ENCODE measurements at regions not wholly inside any gene's neighbourhood (a gene's known extent, or its start where the extent isn't known, plus 50 kb on each side); places are given as distances from the start of the nearest gene placed in this dataset.

GRCh38 chr1:222127526-222128152, 385.8 kb upstream of the DUSP10 start:
- no peaks in the 10 kb centered on the region for H3K4me1 ChIP-seq (ENCODE audit: control insufficient read depth in 2 of 3, insufficient read depth in 2 of 3, low read depth in 1 of 3, low read length in 3 of 3)
- H3K27ac ChIP-seq (ENCODE audit: low read depth in 2 of 2, low read length in 2 of 2): no peak overlapping the region
- FAIRE-seq (no peak), DNase-seq (no peak)
- TF ChIP-seq CTCF (IDR thresholded peaks at IDR 0.05; ENCODE audit: borderline replicate concordance, extremely low read depth, insufficient read depth): no peak
- H3K4me3 ChIP-seq (ENCODE audit: low read length in 3 of 3): no peak overlapping the region
- no peaks in the 10 kb centered on the region for H3K27me3 ChIP-seq (ENCODE audit: control insufficient read depth, insufficient read depth, low read length)
- no peak overlapping the region for H3K9ac ChIP-seq (ENCODE audit: low read length in 3 of 3)
- no peaks in the 10 kb centered on the region for H3K9me3 ChIP-seq (ENCODE audit: control insufficient read depth in 2 of 3, insufficient read depth in 1 of 3, low read length in 3 of 3)
- intact Hi-C loops (cut with DNase I): no loop called here
- H3K36me3 ChIP-seq (ENCODE audit: control insufficient read depth in 2 of 3, insufficient read depth in 3 of 3, low read length in 3 of 3): no peaks in the 10 kb centered on the region

- no peak for TF ChIP-seq CTCF (IDR thresholded peaks at IDR 0.05; ENCODE audit: borderline replicate concordance, extremely low read depth, insufficient read depth)
- no peaks in the 10 kb centered on the region for H3K27me3 ChIP-seq (ENCODE audit: control insufficient read depth, insufficient read depth, low read length)
- no peaks in the 10 kb centered on the region for H3K9me3 ChIP-seq (ENCODE audit: control insufficient read depth in 2 of 3, insufficient read depth in 1 of 3, low read length in 3 of 3)
- intact Hi-C loops (cut with DNase I): no loop called here
- no peak overlapping the region for H3K4me3 ChIP-seq (ENCODE audit: low read length in 3 of 3)
- no peaks in the 10 kb centered on the region for H3K4me1 ChIP-seq (ENCODE audit: control insufficient read depth in 2 of 3, insufficient read depth in 2 of 3, low read depth in 1 of 3, low read length in 3 of 3)
- FAIRE-seq: no peak
- H3K9ac ChIP-seq (ENCODE audit: low read length in 3 of 3): no peak overlapping the region
- DNase-seq: no peak
- no peaks in the 10 kb centered on the region for H3K36me3 ChIP-seq (ENCODE audit: control insufficient read depth in 2 of 3, insufficient read depth in 3 of 3, low read length in 3 of 3)
- no peak overlapping the region for H3K27ac ChIP-seq (ENCODE audit: low read depth in 2 of 2, low read length in 2 of 2)
Measured at GRCh38 chr1:222127096-222127495, 385.2 kb upstream of the DUSP10 start.

DNA sequence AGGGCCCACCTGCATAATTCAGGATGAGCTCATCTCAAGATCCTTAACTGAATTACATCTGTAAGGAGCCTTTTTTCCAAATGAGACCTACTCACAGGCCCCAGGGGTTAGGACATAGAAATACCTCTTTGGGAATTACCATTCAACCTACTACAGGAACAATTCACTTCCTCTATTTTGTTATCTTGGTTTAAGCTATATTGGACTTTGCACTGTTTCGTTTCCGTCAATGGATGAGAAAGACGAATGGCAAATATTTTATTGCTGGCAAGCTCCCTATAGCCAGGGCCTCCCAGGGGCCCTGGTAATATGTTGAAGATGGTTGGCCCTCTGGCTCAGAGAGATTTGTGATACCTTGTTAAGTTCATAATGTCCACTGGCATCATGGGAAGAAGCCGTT, 384.2 kb upstream of the DUSP10 start:
- TF ChIP-seq CTCF (IDR thresholded peaks at IDR 0.05; ENCODE audit: borderline replicate concordance, extremely low read depth, insufficient read depth): no peak
- H3K4me3 ChIP-seq (ENCODE audit: low read length in 3 of 3): no peak overlapping the region
- intact Hi-C loops (cut with DNase I): no loop called here

GRCh38 chr1:222124602-222125001, 382.7 kb upstream of the DUSP10 start:
- Histone ChIP-seq H3K4me1 (ENCODE audit: control insufficient read depth in 2 of 3, insufficient read depth in 2 of 3, low read depth in 1 of 3, low read length in 3 of 3) (no peaks in the 10 kb centered on the region), H3K9me3 (ENCODE audit: control insufficient read depth in 2 of 3, insufficient read depth in 1 of 3, low read length in 3 of 3) (no peaks in the 10 kb centered on the region), H3K4me3 (ENCODE audit: low read length in 3 of 3) (no peak overlapping the region), H3K9ac (ENCODE audit: low read length in 3 of 3) (no peak overlapping the region), H3K27me3 (ENCODE audit: control insufficient read depth, insufficient read depth, low read length) (no peaks in the 10 kb centered on the region), H3K27ac (ENCODE audit: low read depth in 2 of 2, low read length in 2 of 2) (no peak overlapping the region), H3K36me3 (ENCODE audit: control insufficient read depth in 2 of 3, insufficient read depth in 3 of 3, low read length in 3 of 3) (no peaks in the 10 kb centered on the region)
- intact Hi-C loops (cut with DNase I): no loop called here
- no peak for TF ChIP-seq CTCF (IDR thresholded peaks at IDR 0.05; ENCODE audit: borderline replicate concordance, extremely low read depth, insufficient read depth)
- FAIRE-seq: no peak
- DNase-seq: no peak

More for the DNA sequence above, 384.2 kb upstream of the DUSP10 start:
- Histone ChIP-seq H3K4me1 (ENCODE audit: control insufficient read depth in 2 of 3, insufficient read depth in 2 of 3, low read depth in 1 of 3, low read length in 3 of 3) (no peaks in the 10 kb centered on the region), H3K36me3 (ENCODE audit: control insufficient read depth in 2 of 3, insufficient read depth in 3 of 3, low read length in 3 of 3) (no peaks in the 10 kb centered on the region), H3K9me3 (ENCODE audit: control insufficient read depth in 2 of 3, insufficient read depth in 1 of 3, low read length in 3 of 3) (no peaks in the 10 kb centered on the region), H3K27me3 (ENCODE audit: control insufficient read depth, insufficient read depth, low read length) (no peaks in the 10 kb centered on the region), H3K9ac (ENCODE audit: low read length in 3 of 3) (no peak overlapping the region), H3K27ac (ENCODE audit: low read depth in 2 of 2, low read length in 2 of 2) (no peak overlapping the region)
- DNase-seq (no peak), FAIRE-seq (no peak)
